Activated CD4-positive, alpha-beta T cell treated with anti-CD3 and anti-CD28 coated beads, Interleukin-2, amount 10 ng/mL, durations not matched to agents 7 days and 5 days (primary cell): ENCODE measurements at regions not wholly inside any gene's neighbourhood (a gene's known extent, or its start where the extent isn't known, plus 50 kb on each side); places are given as distances from the start of the nearest gene placed in this dataset.
"Not testable (repeated sequence)": the region's sequence is repeated elsewhere in the genome, so short reads cannot be mapped to it uniquely, and the experiment has no call there.

Experiments
- CTCF ChIA-PET: fragments of 350-600 bp; sonication (Branson Sonifier 250); formaldehyde crosslinking; loops from one replicate; lab custom pipeline; 2021; ENCODE audit warnings: antibody characterized with exemption; lab: Charles Lee
- POLR2A ChIA-PET: fragments of 350-600 bp; sonication (Branson Sonifier 250); formaldehyde crosslinking; loops from one replicate; lab custom pipeline; 2021; ENCODE audit warnings: antibody characterized with exemption; lab: Charles Lee
- DNase-seq: peaks from one replicate; pipeline ENCODE4 v3.0.0-alpha.2; 2020
- H3K27ac Mint-ChIP-seq: one replicate; pipeline ENCODE4 v1.8.0; 2021; ENCODE audit warnings: mild to moderate bottlenecking, moderate library complexity, mixed read lengths
- H3K27me3 Mint-ChIP-seq: one replicate; pipeline ENCODE4 v1.8.0; 2021; ENCODE audit warnings: mixed read lengths
- H3K36me3 Mint-ChIP-seq: one replicate; pipeline ENCODE4 v1.8.0; 2021; ENCODE audit warnings: low read depth, mixed read lengths
- H3K4me1 Mint-ChIP-seq: one replicate; pipeline ENCODE4 v1.8.0; 2021; ENCODE audit warnings: mixed read lengths
- H3K4me3 Mint-ChIP-seq: one replicate; pipeline ENCODE4 v1.8.0; 2021; ENCODE audit warnings: mild to moderate bottlenecking, moderate library complexity, mixed read lengths
- H3K9me3 Mint-ChIP-seq: one replicate; pipeline ENCODE4 v1.8.0; 2021; ENCODE audit warnings: mixed read lengths

- Mint-ChIP-seq H3K27me3 (no peaks in the 10 kb centered on the region), H3K4me1 (no peaks in the 10 kb centered on the region), H3K9me3 (no peaks in the 10 kb centered on the region), H3K27ac (no peak overlapping the region), H3K36me3 (no peaks in the 10 kb centered on the region), H3K4me3 (no peak overlapping the region)
- no peak for DNase-seq
- ChIA-PET CTCF (no interaction called here), POLR2A (no interaction called here)
Measured at GRCh38 chr2:7161501-7161900, 244.3 kb downstream of the RNF144A start.

- Mint-ChIP-seq H3K27me3 (no peaks in the 10 kb centered on the region), H3K27ac (no peak overlapping the region), H3K36me3 (no peaks in the 10 kb centered on the region), H3K4me1 (no peaks in the 10 kb centered on the region), H3K9me3 (no peaks in the 10 kb centered on the region), H3K4me3 (no peak overlapping the region)
- ChIA-PET POLR2A (no interaction called here), CTCF (no interaction called here)
- DNase-seq, result no peak
Measured at GRCh38 chr2:7165736-7166135, 248.5 kb downstream of the RNF144A start.

DNA sequence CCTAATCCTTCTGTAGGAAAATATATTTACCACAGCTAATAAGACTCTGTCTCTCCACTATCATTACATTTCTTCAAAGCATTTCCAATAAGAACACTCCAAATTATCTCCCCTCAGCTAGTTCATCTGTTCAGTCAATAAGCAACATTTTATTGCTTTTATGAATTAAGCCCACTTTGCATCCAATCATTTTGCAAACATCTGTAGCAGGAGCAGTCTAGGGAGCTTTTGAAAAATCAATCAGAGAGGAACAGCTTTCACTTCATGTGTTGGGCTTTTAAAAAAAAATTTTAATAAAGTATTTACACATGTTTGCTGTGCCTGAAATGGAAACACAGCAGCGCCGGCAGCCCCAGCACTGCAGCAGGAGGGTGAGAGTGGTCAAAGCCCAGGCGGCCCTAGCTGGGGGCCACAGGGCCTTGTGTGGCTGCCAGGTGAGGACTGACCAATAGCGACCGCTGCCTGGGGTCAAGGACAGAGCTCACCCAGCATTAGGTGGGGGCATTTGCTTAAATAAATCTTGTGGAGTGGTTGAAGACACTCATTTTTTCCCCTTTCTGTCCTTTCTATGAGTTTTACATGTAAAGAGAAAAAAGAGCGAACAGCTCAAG is 250.7 kb downstream of the RNF144A start:
- H3K27ac Mint-ChIP-seq, result no peak overlapping the region
- H3K4me3 Mint-ChIP-seq, result no peak overlapping the region
- no peaks in the 10 kb centered on the region for H3K4me1 Mint-ChIP-seq
- no peaks in the 10 kb centered on the region for H3K36me3 Mint-ChIP-seq
- no peaks in the 10 kb centered on the region for H3K9me3 Mint-ChIP-seq
- no peak for DNase-seq
- POLR2A ChIA-PET, result no interaction called here
- CTCF ChIA-PET, result no interaction called here
- H3K27me3 Mint-ChIP-seq, result no peaks in the 10 kb centered on the region

DNA sequence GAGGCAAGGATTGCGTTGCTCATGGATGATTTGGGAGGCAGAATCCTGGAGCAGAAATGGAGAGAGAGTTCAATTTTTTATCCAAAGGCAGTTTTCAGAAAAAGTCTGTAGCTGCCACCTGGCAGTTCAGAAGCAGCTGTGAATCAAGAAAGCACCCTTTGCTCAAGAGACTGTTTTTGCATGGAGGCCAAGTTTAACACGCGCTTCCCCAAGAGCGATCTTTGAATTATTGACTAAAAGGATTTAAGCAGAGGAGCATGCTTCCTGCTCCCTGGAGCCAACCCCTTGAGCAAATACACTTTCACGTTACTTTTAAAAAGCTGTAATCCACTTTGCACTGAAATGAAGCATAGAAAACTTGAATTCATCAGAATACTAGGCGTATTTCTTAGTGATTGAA is 252.4 kb downstream of the RNF144A start:
- no peaks in the 10 kb centered on the region for H3K4me1 Mint-ChIP-seq
- H3K36me3 Mint-ChIP-seq, result no peaks in the 10 kb centered on the region
- DNase-seq, result no peak
- H3K27me3 Mint-ChIP-seq, result no peaks in the 10 kb centered on the region
- no peak overlapping the region for H3K27ac Mint-ChIP-seq
- CTCF ChIA-PET, result no interaction called here
- H3K4me3 Mint-ChIP-seq, result no peak overlapping the region
- POLR2A ChIA-PET, result no interaction called here
- H3K9me3 Mint-ChIP-seq, result no peaks in the 10 kb centered on the region

DNA sequence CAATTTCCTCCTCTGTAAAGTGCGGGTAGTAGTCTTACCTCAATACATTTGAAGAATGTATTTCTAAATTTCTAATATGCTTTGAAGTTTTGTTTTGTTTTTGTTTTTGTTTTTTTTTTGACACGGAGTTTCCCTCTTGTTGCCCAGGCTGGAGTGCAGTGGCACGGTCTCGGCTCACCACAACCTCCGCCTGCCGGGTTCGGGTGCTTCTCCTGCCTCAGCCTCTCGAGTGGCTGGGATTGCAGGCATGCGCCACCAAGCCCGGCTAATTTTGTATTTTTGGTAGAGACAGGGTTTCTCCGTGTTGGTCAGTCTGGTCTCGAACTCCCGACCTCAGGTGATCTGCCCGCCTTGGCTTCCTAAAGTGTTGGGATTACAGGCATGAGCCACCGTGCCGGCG is 261.8 kb downstream of the RNF144A start:
- CTCF ChIA-PET, H3K9me3 Mint-ChIP-seq, H3K4me1 Mint-ChIP-seq, H3K4me3 Mint-ChIP-seq, H3K36me3 Mint-ChIP-seq, H3K27ac Mint-ChIP-seq, POLR2A ChIA-PET, H3K27me3 Mint-ChIP-seq, DNase-seq: not testable (repeated sequence)

DNA sequence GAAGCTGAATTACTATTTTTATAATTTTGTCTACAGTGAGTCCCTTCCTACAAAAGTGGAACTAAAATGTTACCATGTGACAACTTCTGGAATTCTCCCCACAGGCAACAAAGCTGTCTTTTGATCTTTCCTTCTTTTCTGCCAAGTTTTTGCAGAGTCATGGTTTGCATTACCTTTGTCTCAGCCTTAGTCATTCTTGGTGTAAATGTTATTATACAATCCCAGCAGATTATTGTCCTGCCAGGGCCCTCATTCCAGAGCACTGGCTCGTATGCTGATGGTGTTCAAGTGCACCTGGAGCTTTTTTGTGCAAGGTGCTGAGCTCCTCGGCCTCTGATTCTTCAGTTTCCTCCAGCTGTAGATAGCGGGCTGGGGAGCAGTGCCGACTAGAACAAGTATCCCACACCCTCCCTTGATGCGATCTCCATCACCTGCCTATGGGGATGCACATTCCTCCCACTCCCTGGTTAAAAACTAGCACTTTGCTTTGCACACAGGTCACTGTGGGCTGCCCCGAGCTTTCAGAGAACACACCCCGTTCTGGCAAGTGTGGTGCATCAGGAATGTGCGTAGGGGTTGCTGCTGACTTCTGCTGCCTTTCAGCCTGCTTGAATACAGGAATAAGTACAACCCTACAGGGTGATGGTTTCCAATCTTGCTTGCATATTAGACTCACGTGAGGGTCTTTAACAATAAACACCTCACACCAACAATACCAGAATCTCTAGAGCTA is 263.6 kb downstream of the RNF144A start:
- ChIA-PET CTCF (interaction anchor here (0.6 kb wide), 1 partner anchor 187 kb away, joined by 3 read pairs; no protein-coding TSS in a partner anchor), POLR2A (interaction anchor here (0.6 kb wide), 1 partner anchor 265 kb away, joined by 4 read pairs; no protein-coding TSS in a partner anchor)
- Mint-ChIP-seq H3K4me1 (no peaks in the 10 kb centered on the region), H3K4me3 (no peak overlapping the region), H3K9me3 (peaks cover 3% of the 10 kb centered on the region), H3K27ac (no peak overlapping the region), H3K27me3 (no peaks in the 10 kb centered on the region), H3K36me3 (no peaks in the 10 kb centered on the region)
- no peak for DNase-seq

GRCh38 chr2:7182525-7182924 is 265.3 kb downstream of the RNF144A start:
- H3K4me1 Mint-ChIP-seq, result no peaks in the 10 kb centered on the region
- POLR2A ChIA-PET, result no interaction called here

GRCh38 chr2:7189106-7189505 is 271.9 kb downstream of the RNF144A start:
- ChIA-PET CTCF (interaction anchor here (0.6 kb wide), 2 partner anchors 26 to 1250 kb away, joined by 3 read pairs; no protein-coding TSS in a partner anchor), POLR2A (no interaction called here)
- no peak overlapping the region for H3K27ac Mint-ChIP-seq

More at GRCh38 chr2:7182525-7182924, 265.3 kb downstream of the RNF144A start:
- Mint-ChIP-seq H3K27me3 (no peaks in the 10 kb centered on the region), H3K9me3 (peaks cover 5% of the 10 kb centered on the region), H3K4me3 (no peak overlapping the region), H3K27ac (no peak overlapping the region), H3K36me3 (no peaks in the 10 kb centered on the region)
- CTCF ChIA-PET, result interaction anchor here (0.6 kb wide), 1 partner anchor 92 kb away, joined by 4 read pairs; no protein-coding TSS in a partner anchor
- DNase-seq, result no peak

DNA sequence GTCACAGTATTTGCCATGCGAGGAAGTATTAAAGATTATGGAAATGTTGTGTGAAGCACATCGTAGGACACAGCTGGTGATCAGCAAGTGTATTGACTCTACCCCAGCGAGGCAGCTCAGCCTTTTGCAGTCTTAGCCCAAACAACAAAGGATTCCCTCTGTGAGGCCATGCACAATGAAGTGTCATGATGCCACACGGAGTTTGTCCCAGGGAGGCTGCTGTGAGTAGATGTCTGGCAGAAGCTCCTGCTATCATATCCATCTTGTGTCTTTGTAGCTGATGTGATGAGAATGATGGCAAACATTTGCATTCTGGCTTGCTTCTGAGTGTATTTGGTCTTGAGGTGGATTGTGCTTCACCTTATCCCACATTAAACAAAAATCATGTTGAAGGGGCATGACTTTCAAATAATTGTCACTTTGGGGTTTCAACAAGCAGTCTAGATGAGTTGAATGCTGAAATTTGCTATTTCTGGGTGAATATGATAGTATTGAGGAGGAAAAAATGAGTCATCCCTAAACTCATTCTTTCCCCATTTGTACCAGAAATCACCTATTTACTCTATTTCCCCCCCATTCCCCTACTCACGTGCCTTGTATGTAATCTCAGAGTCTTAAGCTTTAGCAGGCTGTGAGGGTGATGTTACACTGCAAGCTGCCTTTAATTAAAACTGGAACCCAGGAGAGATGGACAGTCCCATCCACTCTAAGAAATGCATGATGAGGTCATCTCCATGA is 273.5 kb downstream of the RNF144A start:
- H3K27ac Mint-ChIP-seq, result no peak overlapping the region
- no peak overlapping the region for H3K4me3 Mint-ChIP-seq
- ChIA-PET POLR2A (interaction anchor here (0.6 kb wide), 1 partner anchor 592 kb away, joined by 4 read pairs; no protein-coding TSS in a partner anchor), CTCF (no interaction called here)
- H3K36me3 Mint-ChIP-seq, result no peaks in the 10 kb centered on the region
- no peaks in the 10 kb centered on the region for H3K27me3 Mint-ChIP-seq
- H3K4me1 Mint-ChIP-seq, result no peaks in the 10 kb centered on the region
- peaks cover 2% of the 10 kb centered on the region for H3K9me3 Mint-ChIP-seq
- no peak for DNase-seq

More at GRCh38 chr2:7189106-7189505, 271.9 kb downstream of the RNF144A start:
- H3K27me3 Mint-ChIP-seq, result no peaks in the 10 kb centered on the region
- peaks cover 2% of the 10 kb centered on the region for H3K9me3 Mint-ChIP-seq
- no peak for DNase-seq
- H3K4me1 Mint-ChIP-seq, result no peaks in the 10 kb centered on the region
- H3K4me3 Mint-ChIP-seq, result no peak overlapping the region
- no peaks in the 10 kb centered on the region for H3K36me3 Mint-ChIP-seq

- no peaks in the 10 kb centered on the region for H3K36me3 Mint-ChIP-seq
- DNase-seq, result no peak
- POLR2A ChIA-PET, result no interaction called here
- no peaks in the 10 kb centered on the region for H3K4me1 Mint-ChIP-seq
- CTCF ChIA-PET, result no interaction called here
- no peaks in the 10 kb centered on the region for H3K27me3 Mint-ChIP-seq
- no peak overlapping the region for H3K4me3 Mint-ChIP-seq
- H3K9me3 Mint-ChIP-seq, result peaks cover 2% of the 10 kb centered on the region
- H3K27ac Mint-ChIP-seq, result no peak overlapping the region
Measured at GRCh38 chr2:7191932-7192331, 274.7 kb downstream of the RNF144A start.

DNA sequence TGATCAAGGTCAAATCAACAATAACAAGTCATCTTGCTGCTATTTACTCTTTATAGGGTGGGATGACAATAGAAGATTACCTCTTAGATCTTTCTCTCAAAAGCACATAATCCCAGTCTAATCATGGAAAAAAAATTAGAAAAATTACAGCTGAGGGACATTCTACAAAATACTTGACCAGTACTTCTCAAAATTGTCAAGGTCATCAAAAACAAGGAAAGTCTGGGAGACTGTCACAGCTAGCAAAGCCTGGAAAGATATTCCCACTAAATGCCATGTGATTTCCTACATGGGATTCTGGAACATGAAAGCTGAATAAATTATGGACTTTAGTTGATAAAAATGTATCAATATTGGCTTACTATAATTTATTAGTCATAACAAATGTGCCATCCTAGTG is 276.2 kb downstream of the RNF144A start:
- ChIA-PET POLR2A (no interaction called here), CTCF (interaction anchor here (0.6 kb wide), 1 partner anchor 35 kb away, joined by 3 read pairs; no protein-coding TSS in a partner anchor)
- H3K27me3 Mint-ChIP-seq, result no peaks in the 10 kb centered on the region
- H3K36me3 Mint-ChIP-seq, result no peaks in the 10 kb centered on the region
- H3K9me3 Mint-ChIP-seq, result no peaks in the 10 kb centered on the region
- H3K27ac Mint-ChIP-seq, result no peak overlapping the region
- no peak for DNase-seq
- no peak overlapping the region for H3K4me3 Mint-ChIP-seq
- no peaks in the 10 kb centered on the region for H3K4me1 Mint-ChIP-seq

DNA sequence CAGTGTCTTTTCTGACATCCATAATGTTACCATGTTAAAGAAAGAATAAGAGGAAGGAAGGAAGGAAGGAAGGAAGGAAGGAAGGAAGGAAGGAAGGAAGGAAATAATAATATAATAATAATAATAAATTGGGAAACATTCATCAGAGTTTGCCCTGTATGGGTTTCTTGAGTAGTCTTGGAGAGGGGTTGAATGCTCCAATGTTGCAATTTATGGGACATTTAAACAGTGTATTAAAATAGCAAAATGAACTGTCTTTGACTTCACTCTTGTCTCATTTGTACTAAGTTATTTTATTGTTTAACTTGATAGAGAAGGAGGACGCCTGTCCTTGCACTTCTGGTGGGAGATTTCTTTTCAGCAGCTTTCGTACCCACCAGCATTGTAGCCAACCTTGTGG is 277.7 kb downstream of the RNF144A start:
- ChIA-PET POLR2A (no interaction called here), CTCF (interaction anchor here (0.7 kb wide), 1 partner anchor 1747 kb away, joined by 3 read pairs; no protein-coding TSS in a partner anchor)
- no peak for DNase-seq
- Mint-ChIP-seq H3K9me3 (no peaks in the 10 kb centered on the region), H3K27ac (no peak overlapping the region), H3K36me3 (no peaks in the 10 kb centered on the region), H3K27me3 (no peaks in the 10 kb centered on the region), H3K4me3 (no peak overlapping the region), H3K4me1 (no peaks in the 10 kb centered on the region)

- ChIA-PET POLR2A (no interaction called here), CTCF (interaction anchor here (1.2 kb wide), 1 partner anchor 1515 kb away, joined by 4 read pairs; no protein-coding TSS in a partner anchor)
- H3K4me3 Mint-ChIP-seq, result no peak overlapping the region
- no peaks in the 10 kb centered on the region for H3K4me1 Mint-ChIP-seq
- no peaks in the 10 kb centered on the region for H3K27me3 Mint-ChIP-seq
- no peak overlapping the region for H3K27ac Mint-ChIP-seq
- DNase-seq, result no peak
- H3K36me3 Mint-ChIP-seq, result no peaks in the 10 kb centered on the region
- no peaks in the 10 kb centered on the region for H3K9me3 Mint-ChIP-seq
Measured at GRCh38 chr2:7196883-7197282, 279.7 kb downstream of the RNF144A start.
